Nephron progenitor cell (in vitro differentiated cells): ENCODE measurements at regions not wholly inside any gene's neighbourhood (a gene's known extent, or its start where the extent isn't known, plus 50 kb on each side); places are given as distances from the start of the nearest gene placed in this dataset.
"Not testable (repeated sequence)": the region's sequence is repeated elsewhere in the genome, so short reads cannot be mapped to it uniquely, and the experiment has no call there.

Source experiments
- DNase-seq: peaks from one replicate; pipeline ENCODE4 v3.0.0; 2021
- H3K27ac Mint-ChIP-seq: 2 replicates; pipeline ENCODE4 v1.8.0; 2021; ENCODE audit warnings: mild to moderate bottlenecking, moderate library complexity, mixed read lengths
- H3K27me3 Mint-ChIP-seq: 2 replicates; pipeline ENCODE4 v1.8.0; 2021; ENCODE audit warnings: mild to moderate bottlenecking, low read depth, mixed read lengths; ENCODE audit not compliant: poor library complexity
- H3K36me3 Mint-ChIP-seq: 2 replicates; pipeline ENCODE4 v1.8.0; 2021; ENCODE audit warnings: low read depth, mixed read lengths
- H3K4me1 Mint-ChIP-seq: 2 replicates; pipeline ENCODE4 v1.8.0; 2021; ENCODE audit warnings: mixed read lengths
- H3K4me3 Mint-ChIP-seq: 2 replicates; pipeline ENCODE4 v1.8.0; 2021; ENCODE audit warnings: mild to moderate bottlenecking, moderate library complexity, mixed read lengths
- H3K9me3 Mint-ChIP-seq: 2 replicates; pipeline ENCODE4 v1.8.0; 2021; ENCODE audit warnings: mild to moderate bottlenecking, moderate library complexity, mixed read lengths
- TF ChIP-seq, protein P1 (sequence below): fragments of 200-600 bp; sonication (generic); IDR thresholded peaks from 2 replicates; pipeline ENCODE4 v1.5.0; 2021; ENCODE audit warnings: antibody characterized with exemption

DNA sequence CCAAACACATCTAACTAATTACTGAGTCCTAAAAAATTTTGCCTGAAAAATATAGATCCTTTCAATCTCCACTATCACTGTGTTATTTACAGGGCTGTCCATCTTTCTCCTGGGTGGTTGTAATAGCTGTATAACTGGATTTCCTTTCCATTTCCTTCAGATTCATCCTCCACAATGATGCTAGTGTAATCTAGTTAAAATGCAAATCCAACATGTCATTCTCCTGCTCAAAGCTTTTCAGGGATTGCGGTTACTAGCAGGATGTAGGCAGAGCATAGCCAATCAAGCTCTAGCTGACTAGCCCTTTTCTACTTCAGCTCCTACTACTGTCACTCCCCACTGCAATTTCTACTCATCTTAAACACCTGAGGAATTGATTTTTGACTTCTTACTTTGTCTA lies 283.0 kb downstream of the RAB38 start:
- H3K9me3 Mint-ChIP-seq = no peaks in the 10 kb centered on the region
- H3K27me3 Mint-ChIP-seq = no peaks in the 10 kb centered on the region
- peaks cover 8% of the 10 kb centered on the region for H3K4me1 Mint-ChIP-seq
- TF ChIP-seq, protein P1, sequence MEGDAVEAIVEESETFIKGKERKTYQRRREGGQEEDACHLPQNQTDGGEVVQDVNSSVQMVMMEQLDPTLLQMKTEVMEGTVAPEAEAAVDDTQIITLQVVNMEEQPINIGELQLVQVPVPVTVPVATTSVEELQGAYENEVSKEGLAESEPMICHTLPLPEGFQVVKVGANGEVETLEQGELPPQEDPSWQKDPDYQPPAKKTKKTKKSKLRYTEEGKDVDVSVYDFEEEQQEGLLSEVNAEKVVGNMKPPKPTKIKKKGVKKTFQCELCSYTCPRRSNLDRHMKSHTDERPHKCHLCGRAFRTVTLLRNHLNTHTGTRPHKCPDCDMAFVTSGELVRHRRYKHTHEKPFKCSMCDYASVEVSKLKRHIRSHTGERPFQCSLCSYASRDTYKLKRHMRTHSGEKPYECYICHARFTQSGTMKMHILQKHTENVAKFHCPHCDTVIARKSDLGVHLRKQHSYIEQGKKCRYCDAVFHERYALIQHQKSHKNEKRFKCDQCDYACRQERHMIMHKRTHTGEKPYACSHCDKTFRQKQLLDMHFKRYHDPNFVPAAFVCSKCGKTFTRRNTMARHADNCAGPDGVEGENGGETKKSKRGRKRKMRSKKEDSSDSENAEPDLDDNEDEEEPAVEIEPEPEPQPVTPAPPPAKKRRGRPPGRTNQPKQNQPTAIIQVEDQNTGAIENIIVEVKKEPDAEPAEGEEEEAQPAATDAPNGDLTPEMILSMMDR = no peak
- H3K4me3 Mint-ChIP-seq = no peak overlapping the region
- no peak overlapping the region for H3K27ac Mint-ChIP-seq
- no peaks in the 10 kb centered on the region for H3K36me3 Mint-ChIP-seq
- no peak for DNase-seq

- no peaks in the 10 kb centered on the region for H3K9me3 Mint-ChIP-seq
- H3K4me3 Mint-ChIP-seq = no peak overlapping the region
- H3K27me3 Mint-ChIP-seq = no peaks in the 10 kb centered on the region
- no peaks in the 10 kb centered on the region for H3K36me3 Mint-ChIP-seq
- TF ChIP-seq, protein P1 = no peak
- DNase-seq = no peak
- peaks cover 5% of the 10 kb centered on the region for H3K4me1 Mint-ChIP-seq
- no peak overlapping the region for H3K27ac Mint-ChIP-seq
These were observed 286.1 kb downstream of the RAB38 start for GRCh38 chr11:87889126-87889525.

DNA sequence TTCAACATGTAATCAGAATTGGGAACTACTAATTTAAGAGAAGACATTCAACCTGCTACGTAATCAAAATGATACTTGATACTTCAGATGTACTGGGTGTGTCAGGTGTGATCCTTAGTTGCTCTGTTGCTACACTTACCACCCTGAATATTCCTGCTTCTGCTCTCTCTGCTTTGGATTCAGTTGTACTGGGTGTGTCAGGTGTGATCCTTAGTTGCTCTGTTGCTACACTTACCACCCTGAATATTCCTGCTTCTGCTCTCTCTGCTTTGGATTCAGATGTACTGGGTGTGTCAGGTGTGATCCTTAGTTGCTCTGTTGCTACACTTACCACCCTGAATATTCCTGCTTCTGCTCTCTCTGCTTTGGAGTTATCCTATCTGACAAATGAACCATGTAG lies 290.2 kb downstream of the RAB38 start:
- H3K9me3 Mint-ChIP-seq, H3K27ac Mint-ChIP-seq, H3K27me3 Mint-ChIP-seq, H3K36me3 Mint-ChIP-seq, H3K4me1 Mint-ChIP-seq, DNase-seq, H3K4me3 Mint-ChIP-seq: not testable (repeated sequence)

DNA sequence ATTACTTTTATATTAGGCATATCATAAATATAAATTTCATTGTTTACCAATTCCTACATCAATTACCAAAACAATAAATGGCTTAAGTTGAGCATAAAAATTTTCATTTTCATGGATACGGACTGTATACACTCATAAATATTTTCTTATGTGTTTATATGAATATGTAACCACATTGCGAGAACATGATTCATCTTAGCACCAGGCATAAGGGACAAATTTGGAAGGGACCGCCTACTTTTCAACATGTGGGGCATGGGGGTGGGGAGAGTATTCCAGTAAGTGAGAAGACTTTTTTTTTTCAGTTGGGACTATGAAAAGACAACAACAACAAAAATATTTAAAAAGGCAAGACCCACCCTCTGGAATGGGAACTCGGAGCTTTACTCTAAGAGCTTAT lies 296.1 kb downstream of the RAB38 start:
- Mint-ChIP-seq H3K36me3 (no peaks in the 10 kb centered on the region), H3K4me1 (no peaks in the 10 kb centered on the region), H3K9me3 (no peaks in the 10 kb centered on the region), H3K27ac (no peak overlapping the region), H3K27me3 (no peaks in the 10 kb centered on the region), H3K4me3 (no peak overlapping the region)
- TF ChIP-seq, protein P1 = no peak
- DNase-seq = no peak

DNA sequence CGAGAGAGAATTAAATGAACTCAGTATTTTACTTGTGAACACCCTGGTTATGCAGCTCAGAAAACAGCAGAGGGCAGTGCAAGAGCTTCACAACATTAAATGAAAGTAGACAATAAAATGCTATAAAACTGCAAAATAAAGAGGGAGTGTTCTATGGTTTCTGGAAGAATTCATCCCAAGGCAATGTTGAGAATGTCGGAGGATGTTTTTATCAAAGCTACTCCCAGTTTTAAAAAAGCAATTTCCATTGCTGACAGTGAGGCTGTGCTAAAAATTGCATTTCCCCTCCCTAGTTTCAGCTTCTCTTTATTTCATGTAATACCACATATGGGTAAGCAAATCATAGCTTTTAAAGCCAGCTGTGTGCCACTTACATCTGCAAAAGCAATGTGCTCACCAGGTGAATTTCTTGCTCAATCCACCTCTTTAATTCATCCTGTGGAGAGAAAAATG lies 296.8 kb downstream of the RAB38 start:
- Mint-ChIP-seq H3K27me3 (no peaks in the 10 kb centered on the region), H3K4me3 (no peak overlapping the region), H3K9me3 (no peaks in the 10 kb centered on the region), H3K4me1 (no peaks in the 10 kb centered on the region), H3K27ac (no peak overlapping the region), H3K36me3 (no peaks in the 10 kb centered on the region)
- TF ChIP-seq, protein P1 = peak; percentile 41
- DNase-seq = no peak

GRCh38 chr11:87871056-87871455 lies 304.2 kb downstream of the RAB38 start:
- no peaks in the 10 kb centered on the region for H3K36me3 Mint-ChIP-seq
- DNase-seq = no peak
- H3K27ac Mint-ChIP-seq = no peak overlapping the region
- no peaks in the 10 kb centered on the region for H3K9me3 Mint-ChIP-seq
- TF ChIP-seq, protein P1 = no peak
- H3K4me3 Mint-ChIP-seq = no peak overlapping the region
- no peaks in the 10 kb centered on the region for H3K27me3 Mint-ChIP-seq
- no peaks in the 10 kb centered on the region for H3K4me1 Mint-ChIP-seq
